Hematopoietic multipotent progenitor cell treated with erythropoietin and hydrocortisone succinate and interleukin-3 and kit ligand, for 15 days (in vitro differentiated cells): ENCODE measurements at regions not wholly inside any gene's neighbourhood (a gene's known extent, or its start where the extent isn't known, plus 50 kb on each side); places are given as distances from the start of the nearest gene placed in this dataset.

Experiments used
- DNase-seq: peaks from one replicate; pipeline ENCODE4 v3.0.0-alpha.2; 2015; ENCODE audit warnings: low spot score

- DNase-seq = no peak
Observed at GRCh38 chr20:24261351-24261750, 208.1 kb upstream of the SYNDIG1 start.

GRCh38 chr20:24257171-24257570 lies 212.3 kb upstream of the SYNDIG1 start:
- no peak for DNase-seq

GRCh38 chr20:24256307-24256706 lies 213.1 kb upstream of the SYNDIG1 start:
- DNase-seq = no peak

GRCh38 chr20:24254480-24254879 lies 214.9 kb upstream of the SYNDIG1 start:
- DNase-seq = no peak

GRCh38 chr20:24253321-24253720 lies 216.1 kb upstream of the SYNDIG1 start:
- DNase-seq = no peak

GRCh38 chr20:24245094-24245493 lies 224.3 kb upstream of the SYNDIG1 start:
- DNase-seq = no peak

DNA sequence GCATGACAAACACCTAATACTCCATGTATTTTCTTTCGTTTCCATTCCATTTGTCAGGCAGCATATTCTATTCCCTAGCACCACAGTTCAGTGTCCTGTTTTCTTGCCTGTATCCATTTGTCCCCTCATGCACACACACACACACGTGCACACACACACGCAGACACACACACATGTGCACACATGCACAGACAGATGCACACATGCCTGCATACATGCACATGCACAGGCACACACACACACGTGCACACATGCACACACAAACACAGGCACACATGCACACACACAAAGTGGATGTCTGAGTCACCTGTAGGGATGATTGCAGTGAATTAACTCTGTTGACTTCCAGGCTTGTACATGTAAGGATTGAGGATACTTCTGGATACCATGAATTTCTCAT lies 226.7 kb upstream of the SYNDIG1 start:
- no peak for DNase-seq

DNA sequence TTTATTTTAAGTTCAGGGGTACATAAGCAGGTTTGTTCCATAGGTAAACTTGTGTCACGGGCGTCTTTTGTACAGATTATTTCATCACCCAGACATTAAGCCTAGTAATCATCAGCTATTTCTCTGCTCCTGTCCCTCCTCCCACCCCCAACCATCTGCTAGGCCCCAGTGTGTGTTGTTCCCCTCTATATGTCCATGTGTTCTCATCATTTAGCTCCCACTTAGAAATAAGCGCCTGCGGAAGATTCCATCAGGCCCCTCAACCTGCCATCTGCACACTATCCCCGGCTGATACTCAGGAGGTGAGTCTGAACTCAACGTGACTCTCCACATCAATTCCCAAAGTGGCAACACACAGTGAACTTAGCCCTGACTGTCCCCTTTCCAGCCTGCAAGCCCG lies 228.0 kb upstream of the SYNDIG1 start:
- no peak for DNase-seq

DNA sequence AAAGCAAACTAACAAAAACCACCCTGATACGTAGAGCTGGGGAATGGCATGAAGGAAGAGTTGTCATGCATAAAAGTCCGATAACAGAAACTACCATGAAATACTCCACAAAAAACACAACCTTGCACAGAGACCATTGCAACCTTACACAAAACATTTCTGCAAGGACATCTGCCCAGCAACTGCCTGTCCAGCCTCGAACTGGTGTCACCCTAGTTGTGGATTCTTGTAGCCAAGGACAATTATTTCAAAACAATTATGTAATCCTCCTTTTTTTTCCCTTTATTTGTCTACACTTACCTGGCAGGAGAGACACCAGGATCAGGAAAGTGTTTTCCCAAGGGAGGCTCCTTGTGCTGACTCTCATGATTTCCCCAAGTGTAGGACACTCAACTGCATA lies 232.5 kb upstream of the SYNDIG1 start:
- no peak for DNase-seq

DNA sequence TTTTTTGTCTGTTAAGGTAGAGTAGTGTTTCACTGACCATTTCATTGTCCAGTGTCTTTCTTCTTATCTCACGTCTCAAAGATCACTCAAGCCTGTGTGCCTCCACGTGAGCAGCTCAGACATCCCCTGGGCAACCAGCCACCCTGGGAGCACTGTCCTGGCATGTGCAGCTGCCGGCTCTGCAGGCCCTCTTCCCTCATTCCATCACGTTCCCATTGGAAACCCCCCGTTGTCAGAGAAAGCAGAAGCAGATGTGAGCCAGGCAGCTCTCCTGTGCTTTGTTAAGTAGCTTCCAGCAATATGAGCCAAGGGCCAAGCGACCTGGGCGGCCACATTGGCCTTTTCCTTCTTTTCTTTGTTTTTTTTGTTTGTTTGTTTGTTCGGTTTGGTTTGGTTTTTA lies 233.2 kb upstream of the SYNDIG1 start:
- DNase-seq = no peak

DNA sequence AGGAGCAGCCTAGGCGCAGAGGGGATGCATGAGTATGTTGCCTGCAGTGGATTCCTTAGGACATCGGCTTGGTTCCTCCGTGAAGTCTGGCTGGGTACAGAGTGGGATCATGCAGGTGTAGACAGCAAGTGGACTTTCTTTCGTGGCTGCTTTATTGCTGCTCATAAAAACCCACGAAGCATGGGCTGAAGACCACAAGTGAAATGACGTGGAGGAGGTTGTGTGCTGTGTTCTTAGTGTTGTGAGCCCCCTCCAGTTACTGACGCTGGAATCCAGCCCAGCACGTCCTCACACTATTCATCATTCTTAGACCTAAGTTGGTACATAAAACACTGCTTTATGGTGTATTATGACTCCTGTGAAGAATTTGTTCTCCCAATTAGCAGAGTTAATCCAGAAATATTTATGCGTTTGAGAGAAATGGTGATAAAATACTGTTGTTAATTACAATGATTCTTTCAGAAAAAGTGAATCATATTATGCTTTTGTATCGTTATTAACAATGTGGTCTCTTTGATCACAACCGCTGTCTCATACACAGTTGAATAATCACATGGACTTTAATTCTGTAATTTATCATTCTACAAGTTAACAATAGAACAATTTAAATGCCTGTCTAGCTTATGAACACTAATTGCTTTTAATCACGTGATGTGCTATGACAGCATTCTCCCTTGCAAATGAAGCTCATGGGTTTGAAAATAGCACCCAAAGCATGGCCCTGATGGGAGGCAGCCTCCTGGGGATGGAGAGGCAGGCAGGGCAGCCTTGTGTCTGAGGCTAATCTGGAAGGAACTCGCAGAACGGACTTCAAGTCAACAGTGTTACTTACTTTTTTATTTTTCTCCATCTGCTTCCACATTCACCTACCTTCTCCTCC lies 233.9 kb upstream of the SYNDIG1 start:
- no peak for DNase-seq

DNA sequence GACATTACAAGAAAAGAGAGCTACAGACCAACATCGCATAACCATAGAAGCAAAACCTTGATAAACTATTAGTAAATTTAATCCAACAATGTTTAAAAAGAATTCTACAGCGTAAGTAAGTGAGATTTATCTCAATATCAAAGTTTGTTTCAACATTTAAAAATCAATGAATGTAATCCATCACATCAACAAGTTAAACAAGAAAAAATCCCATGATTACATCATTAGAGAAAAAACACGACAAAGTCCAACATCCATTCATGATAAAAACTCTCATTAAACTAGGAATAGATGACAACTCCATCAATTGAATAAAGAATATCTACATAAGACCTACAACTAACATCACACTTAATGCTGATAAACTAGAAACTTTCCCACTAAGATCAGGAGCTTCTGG lies 239.0 kb upstream of the GGTLC1 start:
- DNase-seq = no peak

- no peak for DNase-seq
Observed at GRCh38 chr20:24212494-24212893, 223.9 kb upstream of the GGTLC1 start.

- DNase-seq = no peak
Observed at GRCh38 chr20:24211972-24212371, 223.4 kb upstream of the GGTLC1 start.

DNA sequence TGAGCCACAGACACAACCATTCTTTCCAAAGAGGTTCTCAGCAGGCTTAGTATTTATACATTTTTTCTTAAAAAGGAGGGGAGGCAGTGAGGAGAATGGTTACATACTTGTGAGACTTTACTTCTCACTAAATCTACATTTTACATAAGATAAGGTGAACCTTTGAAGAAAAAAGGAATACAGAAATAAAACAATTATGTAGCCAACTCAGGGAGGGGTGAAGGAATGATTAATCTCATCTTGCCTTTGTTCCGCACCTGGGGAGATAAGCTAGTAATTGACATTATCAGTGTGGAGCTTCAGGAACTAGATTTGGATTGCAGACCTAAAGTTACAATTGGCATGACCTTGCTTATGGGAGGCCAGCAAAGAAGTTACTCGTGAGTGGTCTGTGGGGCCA lies 221.8 kb upstream of the GGTLC1 start:
- DNase-seq = no peak

DNA sequence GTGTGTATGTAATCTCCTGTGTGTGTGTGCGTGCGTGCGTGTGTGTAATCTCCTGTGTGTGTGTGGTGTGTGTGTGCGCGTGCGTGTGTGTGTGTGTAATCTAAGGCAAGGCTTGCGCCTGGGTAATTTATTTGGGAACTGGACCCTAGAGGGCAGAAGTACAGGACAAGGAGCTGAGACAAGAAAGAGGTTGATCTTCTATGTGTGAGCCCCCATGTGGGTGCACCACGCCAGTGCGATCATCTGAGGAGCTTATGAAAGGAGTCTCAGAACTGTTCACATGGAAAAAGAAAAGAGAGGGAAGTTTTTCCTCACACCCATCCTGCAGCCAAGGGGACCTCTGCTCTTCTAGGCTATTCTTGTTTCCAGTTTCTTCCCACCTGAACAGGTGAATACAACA lies 220.1 kb upstream of the GGTLC1 start:
- no peak for DNase-seq

DNA sequence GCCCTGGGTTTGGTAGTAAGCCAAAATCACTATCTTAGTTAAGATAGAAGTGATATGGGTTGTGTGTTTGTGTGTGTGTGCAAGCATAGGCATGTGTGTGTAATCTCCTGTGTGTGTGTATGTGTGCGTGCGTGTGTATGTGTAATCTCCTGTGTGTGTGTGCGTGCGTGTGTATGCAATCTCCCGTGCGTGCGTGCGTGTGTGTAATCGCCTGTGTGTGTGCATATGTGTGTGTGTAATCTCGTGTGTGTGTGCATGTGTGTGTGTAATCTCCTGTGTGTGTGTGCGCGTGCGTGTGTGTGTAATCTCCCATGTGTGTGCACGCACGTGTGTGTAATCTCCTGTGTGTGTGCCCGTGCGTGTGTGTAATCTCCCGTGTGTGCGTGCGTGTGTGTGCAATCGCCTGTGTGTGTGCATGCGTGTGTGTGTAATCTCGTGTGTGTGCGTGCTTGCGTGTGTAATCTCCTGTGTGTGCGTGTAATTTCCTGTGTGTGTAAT lies 219.3 kb upstream of the GGTLC1 start:
- DNase-seq = no peak

GRCh38 chr20:24206995-24207394 lies 218.4 kb upstream of the GGTLC1 start:
- DNase-seq = no peak

- DNase-seq = no peak
Observed at GRCh38 chr20:24203526-24204183, 215.1 kb upstream of the GGTLC1 start.

DNA sequence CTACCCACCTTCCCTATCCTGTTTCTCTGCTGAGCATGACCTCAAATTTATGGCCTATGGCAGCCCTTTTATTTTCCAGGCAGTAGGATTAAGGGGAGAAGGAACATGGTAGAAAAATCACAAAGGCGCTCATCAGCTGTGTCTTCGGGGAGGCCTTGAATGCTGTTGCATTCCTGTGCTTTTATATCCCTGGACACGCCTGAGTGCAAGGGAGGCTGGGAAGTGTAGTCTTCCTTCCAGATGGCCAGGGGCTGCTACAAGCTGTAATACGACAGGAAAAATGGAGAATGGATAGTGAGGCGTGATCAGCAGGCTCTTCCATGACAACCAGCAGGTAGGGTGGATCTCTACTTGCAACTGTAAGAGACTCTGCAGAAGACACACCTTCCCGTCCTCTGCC lies 210.9 kb upstream of the GGTLC1 start:
- DNase-seq = no peak

DNA sequence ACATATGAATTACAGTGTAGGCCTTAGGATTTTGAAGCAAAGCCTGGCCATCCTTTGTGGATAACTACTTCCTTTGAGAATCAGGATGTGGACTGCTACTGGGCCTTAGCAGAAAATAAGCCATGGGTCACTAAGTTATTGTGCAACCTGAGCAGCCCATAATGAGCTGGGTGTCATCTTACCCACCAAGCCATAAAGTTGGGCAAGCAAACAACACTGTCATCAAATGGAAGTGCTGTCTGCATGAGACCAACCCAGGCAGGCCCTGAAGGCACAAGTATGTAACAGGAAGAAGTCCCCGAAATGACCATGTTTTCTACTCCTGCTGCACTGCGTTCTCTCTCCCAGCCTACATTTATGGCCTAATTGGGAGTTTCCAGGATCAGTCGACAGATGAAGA lies 205.6 kb upstream of the GGTLC1 start:
- DNase-seq = no peak

DNA sequence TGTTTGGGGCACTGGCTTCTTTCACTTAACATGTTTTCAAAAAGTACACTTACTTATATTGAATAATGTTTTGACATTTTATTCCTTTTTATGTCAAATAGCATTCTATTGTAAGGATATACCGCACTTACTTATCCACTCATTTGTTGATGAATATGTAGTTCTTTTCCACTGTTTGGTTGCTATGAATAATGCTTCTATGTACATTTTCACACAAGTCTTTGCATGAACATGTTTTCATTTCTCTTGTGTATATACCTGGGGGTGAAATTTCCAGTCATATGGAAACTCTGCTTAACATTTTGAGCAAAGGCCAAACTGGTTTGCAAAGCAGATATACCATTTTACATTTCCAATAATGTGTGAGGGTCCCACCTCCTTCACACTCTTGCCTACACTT lies 202.3 kb upstream of the GGTLC1 start:
- DNase-seq = no peak

- no peak for DNase-seq
Observed at GRCh38 chr20:24185791-24186190, 197.2 kb upstream of the GGTLC1 start.

DNA sequence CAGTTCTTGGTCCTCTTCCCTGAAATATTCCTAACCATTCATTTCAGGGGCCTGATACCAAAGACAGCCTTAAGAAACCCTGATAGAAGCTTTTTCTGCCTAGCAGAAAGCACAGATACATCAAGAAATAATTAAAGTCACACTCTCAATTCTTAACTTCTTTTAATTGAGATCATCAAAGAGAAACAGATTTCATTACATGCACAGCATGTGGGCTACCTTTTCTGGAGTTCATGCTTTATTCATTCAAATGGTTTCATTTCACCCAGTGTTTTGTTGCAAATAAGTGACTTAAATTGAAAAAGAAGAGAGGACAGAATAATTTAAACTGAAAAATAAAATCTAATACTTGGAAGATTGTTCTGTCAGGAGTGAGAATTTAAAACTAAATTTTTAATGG lies 192.6 kb upstream of the GGTLC1 start:
- DNase-seq = no peak
